ENCODE measurements at regions not wholly inside any gene's neighbourhood (a gene's known extent, or its start where the extent isn't known, plus 50 kb on each side); places are given as distances from the start of the nearest gene placed in this dataset.

GRCh38 chr18:60027397-60027796 is 127.6 kb downstream of the PMAIP1 start:
- no peak for TF ChIP-seq CTCF (IDR thresholded peaks at IDR 0.05)
- no peak for TF ChIP-seq POLR2A (IDR thresholded peaks at IDR 0.05)
